K562 (cell line): ENCODE measurements at regions not wholly inside any gene's neighbourhood (a gene's known extent, or its start where the extent isn't known, plus 50 kb on each side); places are given as distances from the start of the nearest gene placed in this dataset.

Source experiments
- ATAC-seq: fragments of 200-7000 bp; cut with Tn5 transposase; 3 replicates; pipeline ENCODE4 v1.9.1; 2020; ENCODE audit warnings: moderate library complexity
- BruUV-seq: library from RNA; stranded (reverse); fragments of 400-500 nt; replicated peaks from 2 replicates; lab custom pipeline; 2021; lab: Mats Ljungman, UMichigan
- CTCF ChIA-PET: fragments of 300-600 bp; formaldehyde crosslinking; extraction: SDS; loops from one replicate; lab custom pipeline; 2021; ENCODE audit warnings: low intra/inter-chr PET ratio; lab: Yijun Ruan, JAX
- POLR2A ChIA-PET: fragments of 300-600, 350-650 bp; sonication (Branson Sonifier 250); formaldehyde crosslinking; extraction: SDS; loops from one replicate; lab custom pipeline; 2021; ENCODE audit warnings: antibody characterized with exemption, inconsistent platforms; lab: Yijun Ruan, JAX
- DNase-seq, 4 experiments: peaks; one replicate each; pipeline versions ENCODE4 v3.0.0 to v3.0.0-alpha.2; 2011 to 2018; ENCODE audit warnings: low spot score in 3 of 4, mixed read lengths in 3 of 4; ENCODE audit errors: extremely low read depth in 1 of 4
- FAIRE-seq: peaks from 2 replicates; lab custom pipeline; 2011; peaks lifted over from hg19 to GRCh38; lab: Jason Lieb, UNC
- H2AFZ ChIP-seq: 2 replicates; pipeline ENCODE4 v1.6.0; 2011; ENCODE audit warnings: low read depth, low read length, control low read depth, inconsistent platforms
- H3K27ac ChIP-seq: fragments of 200-600 bp; 3 replicates; pipeline ENCODE4 v1.8.0; 2011; ENCODE audit warnings: low read depth, mild to moderate bottlenecking, control low read depth, inconsistent platforms, low read length, moderate library complexity, mixed read lengths; ENCODE audit errors: extremely low read depth
- H3K27me3 ChIP-seq, 2 experiments: fragments of 300-600 bp in 1 of 2; 2 replicates in 1 of 2; 3 replicates in 1 of 2; pipeline versions ENCODE4 v1.6.0 to v1.8.0; 2011; ENCODE audit warnings: inconsistent platforms in 2 of 2, low read length in 2 of 2, mild to moderate bottlenecking in 1 of 2, mixed read lengths in 1 of 2, moderate library complexity in 1 of 2; ENCODE audit not compliant: control insufficient read depth in 2 of 2, insufficient read depth in 2 of 2
- H3K36me3 ChIP-seq: fragments of 300-600 bp; 3 replicates; pipeline ENCODE4 v1.8.0; 2011; ENCODE audit warnings: mild to moderate bottlenecking, low read length, inconsistent platforms; ENCODE audit not compliant: control insufficient read depth, insufficient read depth
- H3K4me1 ChIP-seq, 2 experiments: fragments of 200-600 bp in 1 of 2; replicated peaks in 1 of 2; 2 replicates in 1 of 2; 3 replicates in 1 of 2; pipeline versions ENCODE4 v1.5.1 to v1.8.0; 2011; ENCODE audit warnings: inconsistent platforms in 2 of 2, low read length in 2 of 2, mild to moderate bottlenecking in 1 of 2, mixed read lengths in 1 of 2, moderate library complexity in 1 of 2; ENCODE audit not compliant: control insufficient read depth in 2 of 2, insufficient read depth in 2 of 2
- H3K4me2 ChIP-seq: 2 replicates; pipeline ENCODE4 v1.6.1; 2011; ENCODE audit warnings: low read length, control low read depth, inconsistent platforms, mixed read lengths; ENCODE audit not compliant: insufficient read depth
- H3K4me3 ChIP-seq: fragments of 200-600 bp; sonication (generic), shearing (Covaris generic); 2 replicates; pipeline ENCODE4 v1.5.1; 2016; ENCODE audit warnings: control low read depth, inconsistent platforms
- H3K79me2 ChIP-seq: fragments of 200-600 bp; 3 replicates; pipeline ENCODE4 v1.8.0; 2011; ENCODE audit warnings: low read length, inconsistent platforms; ENCODE audit not compliant: control insufficient read depth, insufficient read depth
- H3K9ac ChIP-seq, 2 experiments: 2 replicates each; pipeline versions ENCODE4 v1.6.0 to v1.6.1; 2011; ENCODE audit warnings: low read depth in 2 of 2, low read length in 2 of 2, control low read depth in 1 of 2, inconsistent platforms in 1 of 2, mild to moderate bottlenecking in 1 of 2, mixed read lengths in 1 of 2; ENCODE audit not compliant: insufficient read depth in 1 of 2
- H3K9me1 ChIP-seq: one replicate; pipeline ENCODE4 v1.6.0; 2011; ENCODE audit warnings: inconsistent platforms, mild to moderate bottlenecking, low read length, moderate library complexity; ENCODE audit not compliant: control insufficient read depth, insufficient read depth
- H3K9me3 ChIP-seq: replicated peaks from 2 replicates; pipeline ENCODE4 v1.5.1; 2011; ENCODE audit warnings: low read depth, low read length, inconsistent platforms; ENCODE audit not compliant: control insufficient read depth, insufficient read depth
- H4K20me1 ChIP-seq: replicated peaks from 2 replicates; pipeline ENCODE4 v1.6.1; 2011; ENCODE audit warnings: low read length, inconsistent platforms, mixed read lengths; ENCODE audit not compliant: control insufficient read depth, insufficient read depth
- BCOR ChIP-seq: fragments of 450-650 bp; IDR thresholded peaks from 2 replicates; pipeline ENCODE4 v1.6.1; 2016
- CAMTA2 ChIP-seq: fragments of 250-450 bp; sonication (Bioruptor Pico); conservative IDR thresholded peaks from 2 replicates; pipeline ENCODE4 v1.5.1; 2022
- EGR1 ChIP-seq: fragments of 450-650 bp; conservative IDR thresholded peaks from 2 replicates; pipeline ENCODE4 v1.6.1; 2017; ENCODE audit warnings: mild to moderate bottlenecking
- KAT8 ChIP-seq: fragments of 450-650 bp; IDR thresholded peaks from 2 replicates; pipeline ENCODE4 v1.6.1; 2016; ENCODE audit warnings: low read depth, mild to moderate bottlenecking
- KDM4B ChIP-seq, 2 experiments: fragments of 450-650 bp in 1 of 2; sonication (generic) in 1 of 2; IDR thresholded peaks; 2 replicates each; pipeline ENCODE4 v1.6.1; 2016 to 2017; ENCODE audit warnings: borderline replicate concordance in 2 of 2, antibody characterized with exemption in 1 of 2, low read depth in 1 of 2, mild to moderate bottlenecking in 1 of 2
- MCM5 ChIP-seq: fragments of 450-650 bp; IDR thresholded peaks from 2 replicates; pipeline ENCODE4 v1.6.1; 2016; ENCODE audit warnings: low read depth
- RAD51 ChIP-seq: fragments of 450-650 bp; IDR thresholded peaks from 2 replicates; pipeline ENCODE4 v1.7.1; 2016; ENCODE audit warnings: low read depth, mild to moderate bottlenecking, borderline replicate concordance
- SAP30 ChIP-seq: fragments of 200-600 bp; sonication (generic); IDR thresholded peaks from 2 replicates; pipeline ENCODE4 v1.6.1; 2012; ENCODE audit warnings: borderline replicate concordance, low read depth, mild to moderate bottlenecking, moderate library complexity, low read length, control low read depth, inconsistent platforms; ENCODE audit not compliant: insufficient read depth, poor library complexity, severe bottlenecking
- SREBF1 ChIP-seq: fragments of 150-350 bp; IDR thresholded peaks from 2 replicates; pipeline ENCODE4 v1.6.1; 2014; ENCODE audit warnings: antibody characterized with exemption, low read depth, low read length, borderline replicate concordance
- TFAP4 ChIP-seq: sonication (generic); formaldehyde crosslinking; IDR thresholded peaks from 2 replicates; pipeline ENCODE4 v1.8.0; 2022; ENCODE audit warnings: missing genetic modification reagents, mild to moderate bottlenecking, moderate library complexity, borderline replicate concordance
- ZNF143 ChIP-seq: sonication (generic); formaldehyde crosslinking; IDR thresholded peaks from 2 replicates; pipeline ENCODE4 v1.9.0; 2022; ENCODE audit warnings: mild to moderate bottlenecking, missing genetic modification reagents
- ZNF165 ChIP-seq: fragments of 250-450 bp; sonication (Bioruptor Pico); IDR thresholded peaks from 2 replicates; pipeline ENCODE4 v1.4.0; 2020; ENCODE audit warnings: borderline replicate concordance
- ZNF23 ChIP-seq: fragments of 250-450 bp; sonication (Bioruptor Pico); IDR thresholded peaks from 2 replicates; pipeline ENCODE4 v1.4.0; 2020; ENCODE audit warnings: mild to moderate bottlenecking
- ZNF384 ChIP-seq: IDR thresholded peaks from 2 replicates; pipeline ENCODE4 v1.6.1; 2012; ENCODE audit warnings: low read depth, low read length, improper control_type of control experiment
- WGBS: fragments of 100-300 bp; shearing (Covaris generic); methylation state at CpG from one replicate; pipeline ENCODE4 v1.1.6; 2016; ENCODE audit warnings: low coverage, mixed read lengths; ENCODE audit not compliant: insufficient coverage; ENCODE audit errors: missing lambda C conversion rate; 5-methylcytosine and 5-hydroxymethylcytosine counted together
- in situ Hi-C: fragments of 300-500 bp; cut with MboI; formaldehyde crosslinking; loops from 4 replicates; pipeline ENCODE4 v1.15.0; 2018; ENCODE audit warnings: inconsistent platforms, mixed read lengths
- intact Hi-C: fragments of 100-400 bp; cut with micrococcal nuclease; formaldehyde crosslinking; loops from 2 replicates; pipeline ENCODE4 v1.14.2; 2022

GRCh38 chr7:17472939-17473338 lies 174.5 kb downstream of the AHR start:
- in situ Hi-C loops: no loop called here
- no peak overlapping the region for H3K4me2 ChIP-seq

More at GRCh38 chr7:17472939-17473338, 174.5 kb downstream of the AHR start:
- Histone ChIP-seq H3K9me1 (no peaks in the 10 kb centered on the region), H3K27ac (no peak overlapping the region), H2AFZ (no peak overlapping the region), H3K79me2 (no peaks in the 10 kb centered on the region), H3K36me3 (no peaks in the 10 kb centered on the region), H3K9me3 (no peaks in the 10 kb centered on the region), H3K4me3 (no peak overlapping the region), H3K27me3 (no peaks in the 10 kb centered on the region), H4K20me1 (no peaks in the 10 kb centered on the region), H3K9ac (no peak overlapping the region), H3K4me1 (no peaks in the 10 kb centered on the region)
- WGBS: 0% methylated on average over 2 of the region's 2 CpGs
- DNase-seq: no peak
- TF ChIP-seq ZNF23 (CRISPR knock-in tag): no peak
- TF ChIP-seq KDM4B (IDR thresholded peaks at IDR 0.05; ENCODE audit: borderline replicate concordance in 2 of 2, low read depth in 1 of 2): no peak
- no peak for TF ChIP-seq TFAP4 (CRISPR knock-in tag)
- no peak for TF ChIP-seq EGR1
- TF ChIP-seq CAMTA2 (CRISPR knock-in tag): no peak
- no peak for TF ChIP-seq ZNF143 (CRISPR knock-in tag)
- TF ChIP-seq SAP30: no peak
- TF ChIP-seq ZNF165 (CRISPR knock-in tag): no peak
- no peak for TF ChIP-seq RAD51
- no peak for TF ChIP-seq SREBF1
- TF ChIP-seq KAT8: no peak
- no peak for TF ChIP-seq BCOR
- no peak for TF ChIP-seq MCM5
- TF ChIP-seq ZNF384: no peak
- FAIRE-seq: no peak
- ChIA-PET POLR2A (no interaction called here), CTCF (no interaction called here)
- no TSS peak for BruUV-seq
- ATAC-seq: no peak
- intact Hi-C loops: no loop called here
